IMR-90 (cell line): ENCODE measurements at regions not wholly inside any gene's neighbourhood (a gene's known extent, or its start where the extent isn't known, plus 50 kb on each side); places are given as distances from the start of the nearest gene placed in this dataset.

Source experiments
- CEBPB ChIP-seq: IDR thresholded peaks from 2 replicates; pipeline ENCODE4 v1.6.1; 2012; ENCODE audit warnings: low read depth, low read length, improper control_type of control experiment
- CTCF ChIP-seq: conservative IDR thresholded peaks from 2 replicates; pipeline ENCODE4 v1.5.1; 2012; ENCODE audit warnings: mild to moderate bottlenecking, low read depth, low read length, improper control_type of control experiment
- MAFK ChIP-seq: IDR thresholded peaks from 2 replicates; pipeline ENCODE4 v1.6.1; 2012; ENCODE audit warnings: low read depth, low read length, improper control_type of control experiment
- POLR2A ChIP-seq: IDR thresholded peaks from 2 replicates; pipeline ENCODE4 v1.6.1; 2012; ENCODE audit warnings: mild to moderate bottlenecking, low read depth, low read length
- SMC3 ChIP-seq: fragments of 150-350 bp; IDR thresholded peaks from 2 replicates; pipeline ENCODE4 v1.6.1; 2016; ENCODE audit warnings: low read depth, mild to moderate bottlenecking, antibody characterized with exemption, low read length, moderate library complexity
- USF2 ChIP-seq: fragments of 150-350 bp; IDR thresholded peaks from 2 replicates; pipeline ENCODE4 v1.6.1; 2017; ENCODE audit warnings: mild to moderate bottlenecking, antibody characterized with exemption, low read length, low read depth

- TF ChIP-seq USF2 = no peak
- no peak for TF ChIP-seq CTCF
- no peak for TF ChIP-seq POLR2A
- TF ChIP-seq CEBPB = no peak
- TF ChIP-seq SMC3 = no peak
- TF ChIP-seq MAFK = no peak
Measured at GRCh38 chr10:121307411-121307980, 290.7 kb downstream of the FGFR2 start.
